DOHH2 (cell line): ENCODE measurements at regions not wholly inside any gene's neighbourhood (a gene's known extent, or its start where the extent isn't known, plus 50 kb on each side); places are given as distances from the start of the nearest gene placed in this dataset.

Experiments
- H3F3A ChIP-seq: fragments of 200-600 bp; sonication (generic), shearing (Covaris generic); 2 replicates; pipeline ENCODE4 v1.6.0; 2016; ENCODE audit warnings: antibody characterized with exemption, mild to moderate bottlenecking; ENCODE audit not compliant: control insufficient read depth, insufficient read depth
- H3K27ac ChIP-seq: fragments of 200-600 bp; sonication (generic); 2 replicates; pipeline ENCODE4 v1.5.1; 2014; ENCODE audit warnings: low read depth, mild to moderate bottlenecking, low read length, moderate library complexity
- H3K27me3 ChIP-seq: fragments of 200-600 bp; sonication (generic); 2 replicates; pipeline ENCODE4 v1.6.1; 2014; ENCODE audit warnings: mild to moderate bottlenecking, low read length, mixed read lengths; ENCODE audit not compliant: control insufficient read depth
- H3K36me3 ChIP-seq: fragments of 200-600 bp; sonication (generic); 2 replicates; pipeline ENCODE4 v1.6.1; 2014; ENCODE audit warnings: mild to moderate bottlenecking, low read length, moderate library complexity, mixed read lengths; ENCODE audit not compliant: control insufficient read depth
- H3K4me1 ChIP-seq: fragments of 200-600 bp; sonication (generic); 2 replicates; pipeline ENCODE4 v1.6.1; 2014; ENCODE audit warnings: mild to moderate bottlenecking, low read length, mixed read lengths; ENCODE audit not compliant: control insufficient read depth
- H3K4me2 ChIP-seq: fragments of 200-600 bp; sonication (generic); 2 replicates; pipeline ENCODE4 v1.6.0; 2014; ENCODE audit warnings: mild to moderate bottlenecking, low read length, moderate library complexity
- H3K4me3 ChIP-seq: fragments of 200-600 bp; sonication (generic); 2 replicates; pipeline ENCODE4 v1.5.1; 2014; ENCODE audit warnings: mild to moderate bottlenecking, low read length, mixed read lengths
- H3K79me2 ChIP-seq: fragments of 200-600 bp; sonication (generic); 2 replicates; pipeline ENCODE4 v1.6.1; 2014; ENCODE audit warnings: mild to moderate bottlenecking, low read length, mixed read lengths; ENCODE audit not compliant: control insufficient read depth
- H3K9me2 ChIP-seq: fragments of 200-600 bp; sonication (generic); replicated peaks from 2 replicates; pipeline ENCODE4 v1.6.1; 2014; ENCODE audit warnings: mild to moderate bottlenecking, low read length, mixed read lengths; ENCODE audit not compliant: control insufficient read depth
- H3K9me3 ChIP-seq: fragments of 200-600 bp; sonication (generic); 2 replicates; pipeline ENCODE4 v1.6.1; 2014; ENCODE audit warnings: antibody characterized with exemption, low read length, mixed read lengths; ENCODE audit not compliant: control insufficient read depth, insufficient read depth
- H4K20me1 ChIP-seq: fragments of 200-600 bp; sonication (generic); 2 replicates; pipeline ENCODE4 v1.6.0; 2014; ENCODE audit warnings: low read depth, mild to moderate bottlenecking, antibody characterized with exemption, low read length, moderate library complexity; ENCODE audit not compliant: control insufficient read depth, insufficient read depth
- CTCF ChIP-seq: fragments of 200-600 bp; sonication (generic); IDR thresholded peaks from one replicate; pipeline ENCODE4 v1.5.1; 2014; ENCODE audit warnings: antibody characterized with exemption, mild to moderate bottlenecking, low read depth, low read length; ENCODE audit not compliant: poor library complexity, severe bottlenecking
- EZH2phosphoT487 ChIP-seq: fragments of 200-600 bp; sonication (generic); IDR thresholded peaks from 2 replicates; pipeline ENCODE4 v1.6.1; 2017; ENCODE audit warnings: borderline replicate concordance, mild to moderate bottlenecking, antibody characterized with exemption, low read length, moderate library complexity, mixed read lengths

GRCh38 chr1:200464784-200465400 lies 55.1 kb upstream of the ZNF281 start:
- H3K27me3 ChIP-seq, result peaks cover 6% of the 10 kb centered on the region
- H3K36me3 ChIP-seq, result no peaks in the 10 kb centered on the region
- H3K4me2 ChIP-seq, result no peak overlapping the region
- H3K4me1 ChIP-seq, result peaks cover 12% of the 10 kb centered on the region
- TF ChIP-seq EZH2phosphoT487 (no peak), CTCF (no peak)
- no peaks in the 10 kb centered on the region for H3K79me2 ChIP-seq
- no peak overlapping the region for H3K27ac ChIP-seq
- H3K9me2 ChIP-seq, result no peaks in the 10 kb centered on the region
- no peaks in the 10 kb centered on the region for H3F3A ChIP-seq
- H3K4me3 ChIP-seq, result no peak overlapping the region
- H3K9me3 ChIP-seq, result no peaks in the 10 kb centered on the region
- H4K20me1 ChIP-seq, result no peaks in the 10 kb centered on the region
